ENCODE measurements at regions not wholly inside any gene's neighbourhood (a gene's known extent, or its start where the extent isn't known, plus 50 kb on each side); places are given as distances from the start of the nearest gene placed in this dataset.

DNA sequence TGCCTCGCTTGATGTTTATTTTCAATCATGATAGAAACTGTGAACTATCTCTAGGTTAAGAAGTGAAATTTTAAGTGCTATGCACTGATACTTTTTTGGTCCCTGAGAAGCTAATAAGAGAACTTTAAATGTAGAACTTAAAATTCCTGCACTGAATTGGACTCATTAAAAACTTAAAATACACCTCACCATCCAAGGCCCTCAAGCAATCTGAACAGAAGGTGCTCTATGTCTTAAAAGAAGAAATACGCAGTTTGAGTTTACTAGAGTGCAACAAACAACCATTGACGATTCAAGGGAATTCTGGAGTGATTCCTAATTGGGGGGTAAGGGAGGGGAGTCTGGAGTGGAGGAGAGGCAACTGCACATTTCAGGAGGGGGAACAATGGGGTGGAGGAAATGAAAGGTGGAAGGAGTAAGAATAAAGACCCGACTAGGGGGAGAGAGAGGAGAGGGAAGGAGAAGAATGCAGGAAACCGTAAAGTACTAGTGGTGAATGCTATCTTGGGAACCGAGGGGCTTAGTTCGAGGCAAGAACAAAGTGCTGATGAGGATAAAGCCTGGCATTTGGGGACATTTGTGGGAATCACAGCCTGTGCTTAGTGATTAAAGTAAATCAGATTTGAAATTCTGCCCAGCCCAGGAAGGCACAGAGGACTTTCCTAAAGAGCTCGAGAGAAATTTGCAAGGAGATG, 389.7 kb downstream of the AACS start:
- Mint-ChIP-seq H3K9me3 (peaks cover 7% of the 10 kb centered on the region), H3K4me3 (no peak overlapping the region), H3K27me3 (no peaks in the 10 kb centered on the region), H3K4me1 (ENCODE audit: low read depth) (no peaks in the 10 kb centered on the region), H3K36me3 (ENCODE audit: low read depth) (no peaks in the 10 kb centered on the region), H3K27ac (no peak overlapping the region)
- ChIA-PET CTCF (no interaction called here), POLR2A (no interaction called here)
- ATAC-seq: no peak
- DNase-seq: no peak
- TF ChIP-seq CTCF (IDR thresholded peaks at IDR 0.05): no peak
- intact Hi-C loops (cut with micrococcal nuclease): no loop called here

- no peaks in the 10 kb centered on the region for H3K4me1 Mint-ChIP-seq (ENCODE audit: low read depth)
- CTCF ChIA-PET: no interaction called here
These were observed 390.3 kb downstream of the AACS start for GRCh38 chr12:125455556-125455955.

DNA sequence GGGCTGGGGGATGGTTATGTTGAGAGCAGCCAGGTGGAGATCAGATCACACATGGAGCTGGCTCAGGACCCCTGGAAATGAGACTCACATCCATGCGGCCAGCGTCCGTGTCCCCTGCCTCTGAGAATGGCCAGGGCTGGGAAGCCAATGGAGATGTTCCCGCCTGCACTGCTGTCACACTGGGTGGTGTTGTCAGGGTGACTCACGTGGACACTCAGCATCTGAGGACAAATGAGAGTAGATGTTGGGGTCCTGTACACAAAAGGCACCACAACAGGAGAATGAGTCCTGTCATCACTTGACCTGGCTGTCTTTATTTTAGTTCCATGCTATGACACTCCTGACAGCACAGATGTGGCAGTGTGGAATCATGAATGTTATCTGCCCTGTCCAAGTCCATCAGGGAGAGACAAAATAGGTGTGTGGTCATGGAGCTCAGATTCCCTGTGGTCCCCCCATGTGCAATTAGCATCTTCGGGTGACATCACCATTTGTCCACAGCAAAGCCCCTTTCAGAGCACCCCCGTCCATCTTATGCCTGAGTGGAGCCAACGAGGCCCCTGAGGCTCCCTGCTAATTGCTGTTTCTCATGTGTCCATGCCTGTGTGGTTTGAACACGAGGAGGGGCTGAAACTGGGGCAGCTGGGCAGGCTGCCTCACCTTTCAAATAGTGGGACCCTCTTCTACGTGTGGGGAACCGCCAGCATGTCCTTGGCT, 393.5 kb downstream of the AACS start:
- H3K36me3 Mint-ChIP-seq (ENCODE audit: low read depth): no peaks in the 10 kb centered on the region
- TF ChIP-seq CTCF (IDR thresholded peaks at IDR 0.05): no peak

More at GRCh38 chr12:125455556-125455955, 390.3 kb downstream of the AACS start:
- intact Hi-C loops (cut with micrococcal nuclease): no loop called here
- H3K4me3 Mint-ChIP-seq: no peak overlapping the region
- no peaks in the 10 kb centered on the region for H3K27me3 Mint-ChIP-seq
- DNase-seq: no peak
- ATAC-seq: no peak
- POLR2A ChIA-PET: no interaction called here
- H3K27ac Mint-ChIP-seq: no peak overlapping the region
- TF ChIP-seq CTCF (IDR thresholded peaks at IDR 0.05): no peak
- H3K9me3 Mint-ChIP-seq: peaks cover 5% of the 10 kb centered on the region
- H3K36me3 Mint-ChIP-seq (ENCODE audit: low read depth): no peaks in the 10 kb centered on the region

GRCh38 chr12:125461831-125462230, 396.6 kb downstream of the AACS start:
- Mint-ChIP-seq H3K4me3 (no peak overlapping the region), H3K4me1 (ENCODE audit: low read depth) (no peaks in the 10 kb centered on the region), H3K36me3 (ENCODE audit: low read depth) (no peaks in the 10 kb centered on the region), H3K9me3 (no peaks in the 10 kb centered on the region), H3K27me3 (no peaks in the 10 kb centered on the region), H3K27ac (no peak overlapping the region)
- TF ChIP-seq CTCF (IDR thresholded peaks at IDR 0.05): no peak
- intact Hi-C loops (cut with micrococcal nuclease): no loop called here
- CTCF ChIA-PET: no interaction called here
- DNase-seq (no peak), ATAC-seq (no peak)
- POLR2A ChIA-PET: no interaction called here

More for the DNA sequence above, 393.5 kb downstream of the AACS start:
- intact Hi-C loops (cut with micrococcal nuclease): no loop called here
- Mint-ChIP-seq H3K4me1 (ENCODE audit: low read depth) (no peaks in the 10 kb centered on the region), H3K27me3 (no peaks in the 10 kb centered on the region), H3K27ac (no peak overlapping the region), H3K4me3 (no peak overlapping the region), H3K9me3 (no peaks in the 10 kb centered on the region)
- DNase-seq (no peak), ATAC-seq (no peak)
- POLR2A ChIA-PET: no interaction called here
- CTCF ChIA-PET: no interaction called here

GRCh38 chr12:125463386-125463785, 398.2 kb downstream of the AACS start:
- no peak for TF ChIP-seq CTCF (IDR thresholded peaks at IDR 0.05)
- H3K4me1 Mint-ChIP-seq (ENCODE audit: low read depth): no peaks in the 10 kb centered on the region
- ATAC-seq: no peak
- no peak for DNase-seq
- no peaks in the 10 kb centered on the region for H3K9me3 Mint-ChIP-seq
- ChIA-PET POLR2A (no interaction called here), CTCF (no interaction called here)
- intact Hi-C loops (cut with micrococcal nuclease): no loop called here
- H3K27ac Mint-ChIP-seq: no peak overlapping the region
- no peaks in the 10 kb centered on the region for H3K36me3 Mint-ChIP-seq (ENCODE audit: low read depth)
- H3K4me3 Mint-ChIP-seq: no peak overlapping the region
- H3K27me3 Mint-ChIP-seq: no peaks in the 10 kb centered on the region
